ENCODE measurements at regions not wholly inside any gene's neighbourhood (a gene's known extent, or its start where the extent isn't known, plus 50 kb on each side); places are given as distances from the start of the nearest gene placed in this dataset.

GRCh38 chr12:22821985-22822384 lies 197.0 kb downstream of the ETNK1 start:
- Histone ChIP-seq H4K5ac (ENCODE audit: low read depth, low read length) (no peak overlapping the region), H3K4me3 (ENCODE audit: insufficient read depth, low read depth, low read length) (no peak overlapping the region), H3K4me2 (ENCODE audit: low read depth, low read length) (no peak overlapping the region), H3K9me1 (ENCODE audit: insufficient read depth, low read length) (no peaks in the 10 kb centered on the region), H2AK9ac (replicated peaks; ENCODE audit: low read depth, low read length, poor library complexity) (no peak overlapping the region), H4K91ac (ENCODE audit: insufficient read depth, low read depth, low read length) (no peak overlapping the region), H3K56ac (ENCODE audit: extremely low read depth, insufficient read depth, low read length) (no peak overlapping the region), H2AFZ (replicated peaks; ENCODE audit: low read length, poor library complexity) (no peak overlapping the region), H4K20me1 (ENCODE audit: insufficient read depth, low read length) (no peaks in the 10 kb centered on the region), H2BK5ac (ENCODE audit: low read depth, low read length, poor library complexity, severe bottlenecking) (no peak overlapping the region), H3K18ac (ENCODE audit: low read depth, low read length) (no peak overlapping the region), H2BK15ac (ENCODE audit: low read depth, low read length) (no peak overlapping the region), H4K8ac (ENCODE audit: low read depth in 2 of 2, low read length in 2 of 2) (no peak overlapping the region), H3K9me3 (ENCODE audit: control insufficient read depth, insufficient read depth, low read length) (no peaks in the 10 kb centered on the region), H2AK5ac (ENCODE audit: low read depth, low read length) (no peak overlapping the region), H2BK120ac (ENCODE audit: low read depth, low read length) (no peak overlapping the region), H3K79me1 (ENCODE audit: low read depth in 1 of 2, low read length in 2 of 2) (no peaks in the 10 kb centered on the region), H3K27me3 (ENCODE audit: control insufficient read depth, insufficient read depth, low read length) (no peaks in the 10 kb centered on the region), H3K36me3 (ENCODE audit: control insufficient read depth, insufficient read depth, low read length) (no peaks in the 10 kb centered on the region), H3K14ac (replicated peaks; ENCODE audit: low read depth, low read length) (no peak overlapping the region), H3K4ac (ENCODE audit: low read depth, low read length) (no peak overlapping the region), H3K4me1 (ENCODE audit: control insufficient read depth, insufficient read depth, low read length) (peaks cover 1% of the 10 kb centered on the region; the same call in 1 of the 2 replicates), H3K9ac (ENCODE audit: low read depth, low read length) (no peak overlapping the region), H2BK20ac (ENCODE audit: low read depth, low read length) (no peak overlapping the region), H3K27ac (ENCODE audit: insufficient read depth, low read length) (no peak overlapping the region), H3K23ac (ENCODE audit: low read depth, low read length) (no peak overlapping the region)
- WGBS, 2 experiments (ENCODE audit: extremely low coverage in 2 of 2, insufficient read length in 1 of 2), result 100% methylated on average over 3 of the region's 4 CpGs; no CpG with 5 or more reads in 1 of the 2 experiments
- BruUV-seq (replicated peaks), result no TSS peak
- no peak; the same call in 1 of the 2 replicates for ATAC-seq (ENCODE audit: low read depth)
- POLR2A ChIA-PET (ENCODE audit: unreplicated experiment), result no interaction called here
- dilution Hi-C loops (cut with HindIII; ENCODE audit: low sequenced_read_pairs, unreplicated experiment) (no loop called here), in situ Hi-C loops (cut with MboI; ENCODE audit: low sequenced_read_pairs) (no loop called here), intact Hi-C loops (cut with micrococcal nuclease) (no loop called here)
- no peak for DNase-seq
- TF ChIP-seq BHLHE40 (IDR thresholded peaks at IDR 0.05; ENCODE audit: low read depth, low read length) (no peak), FOS (IDR thresholded peaks at IDR 0.05; ENCODE audit: low read depth, low read length) (no peak), CTCF (conservative IDR thresholded peaks at IDR 0.05; ENCODE audit: low read depth, low read length) (no peak), MXI1 (IDR thresholded peaks at IDR 0.05; ENCODE audit: borderline replicate concordance, low read depth, low read length) (no peak), RAD21 (IDR thresholded peaks at IDR 0.05; ENCODE audit: low read length) (no peak), RCOR1 (IDR thresholded peaks at IDR 0.05; ENCODE audit: insufficient replicate concordance, low read length) (no peak), MAZ (IDR thresholded peaks at IDR 0.05; ENCODE audit: borderline replicate concordance, low read depth, low read length) (no peak), SMC3 (IDR thresholded peaks at IDR 0.05; ENCODE audit: low read depth, low read length) (no peak), RFX5 (IDR thresholded peaks at IDR 0.05; ENCODE audit: low read depth, low read length) (no peak), USF2 (IDR thresholded peaks at IDR 0.05; ENCODE audit: low read depth, low read length) (no peak)
- CTCF ChIA-PET, result no interaction called here
